PC-3 (cell line): ENCODE measurements at regions not wholly inside any gene's neighbourhood (a gene's known extent, or its start where the extent isn't known, plus 50 kb on each side); places are given as distances from the start of the nearest gene placed in this dataset.

Source experiments
- ATAC-seq: fragments of 200-7000 bp; cut with Tn5 transposase; 2 replicates; pipeline ENCODE4 v1.9.1; 2020; ENCODE audit warnings: mild to moderate bottlenecking, moderate library complexity
- BruUV-seq: library from RNA; stranded (reverse); fragments of 400-500 nt; replicated peaks from 2 replicates; lab custom pipeline; 2021; lab: Mats Ljungman, UMichigan
- CTCF ChIA-PET: fragments of 300-600 bp; sonication (Branson Sonifier 250); formaldehyde crosslinking; loops from one replicate; lab custom pipeline; 2022; ENCODE audit warnings: antibody characterized with exemption; lab: Charles Lee
- POLR2A ChIA-PET: fragments of 300-600 bp; sonication (Branson Sonifier 250); formaldehyde crosslinking; loops from one replicate; lab custom pipeline; 2022; ENCODE audit warnings: antibody characterized with exemption; ENCODE audit not compliant: unreplicated experiment; lab: Charles Lee
- DNase-seq: peaks from one replicate; pipeline ENCODE4 v3.0.0-alpha.2; 2015
- H2AFZ ChIP-seq: fragments of 300-600 bp; sonication (generic); 2 replicates; pipeline ENCODE4 v1.6.0; 2016; ENCODE audit warnings: antibody characterized with exemption, low read length
- H3F3A ChIP-seq: fragments of 300-600 bp; sonication (generic); one replicate; pipeline ENCODE4 v1.6.0; 2017; ENCODE audit warnings: antibody characterized with exemption, low read length, control low read depth, mild to moderate bottlenecking; ENCODE audit not compliant: unreplicated experiment
- H3K27ac ChIP-seq: fragments of 300-600 bp; sonication (generic); 2 replicates; pipeline ENCODE4 v1.5.1; 2016; ENCODE audit warnings: mild to moderate bottlenecking, low read length
- H3K27me3 ChIP-seq: fragments of 300-600 bp; sonication (generic); 2 replicates; pipeline ENCODE4 v1.6.1; 2016; ENCODE audit warnings: low read length, mixed read lengths
- H3K36me3 ChIP-seq: fragments of 300-600 bp; sonication (generic); 2 replicates; pipeline ENCODE4 v1.6.1; 2016; ENCODE audit warnings: low read depth, mixed run types, low read length, mixed read lengths
- H3K4me1 ChIP-seq: fragments of 300-600 bp; sonication (generic); 2 replicates; pipeline ENCODE4 v1.5.1; 2016; ENCODE audit warnings: low read length; ENCODE audit not compliant: insufficient read depth
- H3K4me2 ChIP-seq: fragments of 300-600 bp; sonication (generic); 2 replicates; pipeline ENCODE4 v1.6.0; 2016; ENCODE audit warnings: low read length
- H3K4me3 ChIP-seq: fragments of 300-600 bp; sonication (generic); 2 replicates; pipeline ENCODE4 v1.5.1; 2016; ENCODE audit warnings: mild to moderate bottlenecking, low read length, mixed read lengths
- H3K79me2 ChIP-seq: fragments of 300-600 bp; sonication (generic); 2 replicates; pipeline ENCODE4 v1.6.1; 2017; ENCODE audit warnings: low read length, mixed read lengths
- H3K9ac ChIP-seq: fragments of 300-600 bp; sonication (generic); 2 replicates; pipeline ENCODE4 v1.6.0; 2016; ENCODE audit warnings: mild to moderate bottlenecking, low read length
- H3K9me2 ChIP-seq: fragments of 300-600 bp; sonication (generic); replicated peaks from 2 replicates; pipeline ENCODE4 v1.6.1; 2016; ENCODE audit warnings: mixed run types, low read length, mixed read lengths
- H3K9me3 ChIP-seq: fragments of 300-600 bp; sonication (generic); 2 replicates; pipeline ENCODE4 v1.6.1; 2016; ENCODE audit warnings: low read length, mixed read lengths
- H4K20me1 ChIP-seq: fragments of 300-600 bp; sonication (generic); 2 replicates; pipeline ENCODE4 v1.6.1; 2016; ENCODE audit warnings: low read length, mixed read lengths
- CTCF ChIP-seq: fragments of 300-600 bp; sonication (generic); conservative IDR thresholded peaks from 2 replicates; pipeline ENCODE4 v1.5.1; 2017; ENCODE audit warnings: antibody characterized with exemption, low read depth, mild to moderate bottlenecking, low read length
- EZH2 ChIP-seq: fragments of 300-600 bp; sonication (generic); IDR thresholded peaks from one replicate; pipeline ENCODE4 v1.6.1; 2017; ENCODE audit warnings: antibody characterized with exemption, mild to moderate bottlenecking, low read length; ENCODE audit not compliant: unreplicated experiment
- EZH2phosphoT487 ChIP-seq: fragments of 300-600 bp; sonication (generic); IDR thresholded peaks from 2 replicates; pipeline ENCODE4 v1.6.1; 2018; ENCODE audit warnings: mild to moderate bottlenecking, antibody characterized with exemption, low read length, borderline replicate concordance
- intact Hi-C: fragments of 100-400 bp; cut with micrococcal nuclease; formaldehyde crosslinking; loops from 2 replicates; pipeline ENCODE4 v1.9.0; 2023

GRCh38 chr16:52089476-52089875 is 457.5 kb downstream of the TOX3 start:
- TF ChIP-seq EZH2: no peak
- no peak for TF ChIP-seq EZH2phosphoT487
- no peak for TF ChIP-seq CTCF
- Histone ChIP-seq H3K4me2 (no peak overlapping the region), H3K9ac (no peak overlapping the region), H3F3A (no peaks in the 10 kb centered on the region), H3K9me2 (no peaks in the 10 kb centered on the region), H3K79me2 (no peaks in the 10 kb centered on the region), H3K36me3 (no peaks in the 10 kb centered on the region), H3K27me3 (no peaks in the 10 kb centered on the region), H3K4me3 (no peak overlapping the region), H3K27ac (no peak overlapping the region), H4K20me1 (no peaks in the 10 kb centered on the region), H3K4me1 (no peaks in the 10 kb centered on the region), H3K9me3 (no peaks in the 10 kb centered on the region; the same call in 1 of the 2 replicates), H2AFZ (no peak overlapping the region)
- ATAC-seq: no peak
- DNase-seq: no peak
- no TSS peak for BruUV-seq
- intact Hi-C loops: no loop called here
- POLR2A ChIA-PET: no interaction called here
- CTCF ChIA-PET: no interaction called here

- no peaks in the 10 kb centered on the region for H3K9me2 ChIP-seq
These were observed 460.0 kb downstream of the TOX3 start for GRCh38 chr16:52086901-52087300.

More at GRCh38 chr16:52086901-52087300, 460.0 kb downstream of the TOX3 start:
- H3K27ac ChIP-seq: no peak overlapping the region
- CTCF ChIA-PET: no interaction called here
- TF ChIP-seq EZH2 (no peak), CTCF (no peak), EZH2phosphoT487 (no peak)
- no peaks in the 10 kb centered on the region for H3K4me1 ChIP-seq
- no peak for DNase-seq
- no peaks in the 10 kb centered on the region for H3K79me2 ChIP-seq
- ATAC-seq: no peak
- H3K4me3 ChIP-seq: no peak overlapping the region
- BruUV-seq: no TSS peak
- H3K27me3 ChIP-seq: no peaks in the 10 kb centered on the region
- no peaks in the 10 kb centered on the region for H3K36me3 ChIP-seq
- no peak overlapping the region for H3K4me2 ChIP-seq
- H3K9ac ChIP-seq: no peak overlapping the region
- intact Hi-C loops: no loop called here
- no peaks in the 10 kb centered on the region for H4K20me1 ChIP-seq
- POLR2A ChIA-PET: no interaction called here
- H3F3A ChIP-seq: no peaks in the 10 kb centered on the region
- no peaks in the 10 kb centered on the region; the same call in 1 of the 2 replicates for H3K9me3 ChIP-seq
- no peak overlapping the region for H2AFZ ChIP-seq
